GM10248 (cell line): ENCODE measurements at regions not wholly inside any gene's neighbourhood (a gene's known extent, or its start where the extent isn't known, plus 50 kb on each side); places are given as distances from the start of the nearest gene placed in this dataset.

Experiments
- CTCF ChIA-PET: fragments of 300-600 bp; sonication (Branson Sonifier 250); formaldehyde crosslinking; extraction: SDS; loops from one replicate; lab custom pipeline; 2021; ENCODE audit warnings: antibody characterized with exemption; lab: Yijun Ruan, JAX
- POLR2A ChIA-PET: fragments of 350-650 bp; sonication (Branson Sonifier 250); formaldehyde crosslinking; extraction: SDS; loops from one replicate; lab custom pipeline; 2020; ENCODE audit warnings: antibody characterized with exemption; lab: Yijun Ruan, JAX
- DNase-seq: peaks from one replicate; pipeline ENCODE4 v3.0.0; 2012; ENCODE audit errors: extremely low spot score
- CTCF ChIP-seq: IDR thresholded peaks from 2 replicates; pipeline ENCODE4 v1.5.1; 2012; ENCODE audit warnings: mild to moderate bottlenecking, low read depth; ENCODE audit errors: extremely low read depth, missing control alignments, control extremely low read depth

DNA sequence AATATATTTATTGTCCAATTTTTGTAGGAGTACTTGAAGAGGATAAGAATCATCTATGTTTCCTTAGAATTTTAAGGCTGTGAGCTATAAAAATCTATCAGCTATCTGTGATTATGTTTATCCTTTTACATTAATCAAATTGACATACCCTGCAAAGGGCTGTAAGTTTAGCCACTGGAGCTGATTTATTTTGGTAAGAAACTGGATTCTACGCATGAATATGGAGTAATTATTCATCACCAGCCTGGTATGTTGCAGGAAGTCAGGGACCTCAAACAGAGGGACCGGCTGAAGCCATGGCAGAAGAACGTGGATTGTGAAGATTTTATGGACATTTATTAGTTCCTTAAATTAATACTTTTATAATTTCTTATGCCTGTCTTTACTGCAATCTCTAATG, 696.9 kb downstream of the DNAJB9 start:
- no peak for DNase-seq
- ChIA-PET CTCF (no interaction called here), POLR2A (no interaction called here)
- TF ChIP-seq CTCF, result no peak

DNA sequence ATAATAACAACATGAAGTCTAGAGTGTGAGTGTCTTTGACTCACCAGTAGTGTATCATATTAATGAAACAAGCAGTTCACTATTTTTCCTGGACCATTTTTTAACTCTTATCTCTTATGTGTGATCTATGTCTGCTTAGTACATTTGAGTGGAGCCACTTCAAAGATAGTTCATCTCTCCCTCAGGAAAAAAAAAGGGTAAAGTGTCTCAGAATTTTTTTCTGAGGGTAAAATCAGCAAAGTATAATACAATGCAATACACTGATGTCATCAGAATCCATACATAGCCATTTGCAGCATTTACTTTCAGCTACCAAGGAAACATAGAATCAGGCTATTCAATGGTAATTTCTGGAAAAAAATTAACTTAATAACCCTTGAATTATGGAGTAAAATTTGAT, 706.7 kb downstream of the DNAJB9 start:
- ChIA-PET POLR2A (no interaction called here), CTCF (no interaction called here)
- DNase-seq, result no peak
- no peak for TF ChIP-seq CTCF

DNA sequence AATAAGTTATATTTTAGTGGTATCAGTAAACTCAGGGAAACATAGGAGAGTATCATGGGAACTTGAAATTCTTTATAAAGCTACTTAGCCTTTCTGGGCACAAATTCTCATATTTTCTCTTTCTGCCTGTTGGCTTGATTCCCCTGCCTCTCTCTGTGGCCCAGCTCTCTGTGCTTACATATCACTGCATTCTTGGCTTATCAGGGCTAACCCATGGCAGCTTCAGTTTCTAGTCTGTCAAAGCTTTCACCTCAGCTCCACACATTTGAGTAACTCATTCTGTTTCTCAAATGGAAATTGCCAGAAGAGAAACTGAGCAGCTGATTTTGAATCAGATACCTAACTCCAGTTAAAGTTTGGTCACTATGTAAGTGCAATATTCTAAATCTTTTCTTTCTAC, 713.1 kb downstream of the DNAJB9 start:
- no peak for DNase-seq
- ChIA-PET POLR2A (no interaction called here), CTCF (no interaction called here)
- TF ChIP-seq CTCF, result no peak

GRCh38 chr7:109284943-109285342, 715.3 kb downstream of the DNAJB9 start:
- POLR2A ChIA-PET, result no interaction called here
- CTCF ChIA-PET, result no interaction called here
- TF ChIP-seq CTCF, result no peak
- DNase-seq, result no peak

- TF ChIP-seq CTCF, result no peak
- DNase-seq, result no peak
- ChIA-PET POLR2A (no interaction called here), CTCF (no interaction called here)
These were observed 725.5 kb downstream of the DNAJB9 start for GRCh38 chr7:109295158-109295557.

- POLR2A ChIA-PET, result no interaction called here
- CTCF ChIA-PET, result no interaction called here
These were observed 739.1 kb downstream of the DNAJB9 start for GRCh38 chr7:109308816-109309215.

More at GRCh38 chr7:109308816-109309215, 739.1 kb downstream of the DNAJB9 start:
- TF ChIP-seq CTCF, result no peak
- DNase-seq, result no peak
